HepG2 (cell line): ENCODE measurements at regions not wholly inside any gene's neighbourhood (a gene's known extent, or its start where the extent isn't known, plus 50 kb on each side); places are given as distances from the start of the nearest gene placed in this dataset.

Experiments
- ADNP ChIP-seq: sonication (generic); formaldehyde crosslinking; IDR thresholded peaks from 2 replicates; pipeline ENCODE4 v1.4.0; 2020; ENCODE audit warnings: missing genetic modification reagents
- ARNTL ChIP-seq: sonication (generic); formaldehyde crosslinking; IDR thresholded peaks from 2 replicates; pipeline ENCODE4 v1.4.0; 2020; ENCODE audit warnings: mild to moderate bottlenecking, missing genetic modification reagents
- CREB1 ChIP-seq, 2 experiments: fragments of 450-650 bp in 1 of 2; IDR thresholded peaks; 2 replicates each; pipeline ENCODE4 v1.6.1; 2016 to 2017; ENCODE audit warnings: control low read depth in 1 of 2, mild to moderate bottlenecking in 1 of 2, missing compliant biosample characterization in 1 of 2, missing genetic modification characterization in 1 of 2
- FOXA1 ChIP-seq, 2 experiments: fragments of 450-650 bp in 1 of 2; sonication (generic) in 1 of 2; formaldehyde crosslinking in 1 of 2; IDR thresholded peaks; 2 replicates each; pipeline versions ENCODE4 v1.4.0 to v1.6.1; 2016 to 2020; ENCODE audit warnings: missing genetic modification reagents in 1 of 2
- GATAD1 ChIP-seq: IDR thresholded peaks from 2 replicates; pipeline ENCODE4 v1.6.1; 2016; ENCODE audit warnings: missing genetic modification reagents, missing compliant biosample characterization
- HIVEP1 ChIP-seq: sonication (generic); formaldehyde crosslinking; IDR thresholded peaks from 2 replicates; pipeline ENCODE4 v1.4.0; 2020; ENCODE audit warnings: mild to moderate bottlenecking, missing genetic modification reagents
- PHF20 ChIP-seq: sonication (generic); formaldehyde crosslinking; IDR thresholded peaks from 2 replicates; pipeline ENCODE4 v1.5.0; 2020; ENCODE audit warnings: mild to moderate bottlenecking, missing genetic modification reagents
- PTBP1 ChIP-seq: fragments of 200-400 bp; formaldehyde crosslinking; IDR thresholded peaks from 2 replicates; pipeline ENCODE4 v1.6.1; 2018; ENCODE audit warnings: low read length, low read depth; ENCODE audit not compliant: poor library complexity, severe bottlenecking
- ZNF207 ChIP-seq: fragments of 450-650 bp; IDR thresholded peaks from 2 replicates; pipeline ENCODE4 v1.6.1; 2016; ENCODE audit warnings: antibody characterized with exemption, borderline replicate concordance
- ZNF749 ChIP-seq: sonication (generic); formaldehyde crosslinking; IDR thresholded peaks from 2 replicates; pipeline ENCODE4 v1.8.0; 2022; ENCODE audit warnings: mild to moderate bottlenecking, missing genetic modification reagents, moderate library complexity, borderline replicate concordance
- ZNF775 ChIP-seq: sonication (generic); formaldehyde crosslinking; IDR thresholded peaks from 2 replicates; pipeline ENCODE4 v1.4.0; 2020; ENCODE audit warnings: missing genetic modification reagents, mild to moderate bottlenecking, moderate library complexity, borderline replicate concordance
- TF ChIP-seq, protein P1 (sequence below): sonication (generic); formaldehyde crosslinking; IDR thresholded peaks from 2 replicates; pipeline ENCODE4 v1.5.0; 2020; ENCODE audit warnings: mild to moderate bottlenecking, missing genetic modification reagents, borderline replicate concordance
- TF ChIP-seq, protein P2 (sequence below): sonication (generic); formaldehyde crosslinking; IDR thresholded peaks from 2 replicates; pipeline ENCODE4 v1.5.1; 2020; ENCODE audit warnings: mild to moderate bottlenecking, moderate library complexity, missing genetic modification reagents
- TF ChIP-seq, protein P3 (sequence below): sonication (generic); formaldehyde crosslinking; IDR thresholded peaks from 2 replicates; pipeline ENCODE4 v1.4.0; 2020; ENCODE audit warnings: low read depth, mild to moderate bottlenecking, missing genetic modification reagents
- TF ChIP-seq, protein P4 (sequence below): sonication (generic); IDR thresholded peaks from 2 replicates; pipeline ENCODE4 v1.6.1; 2016; ENCODE audit warnings: low read depth, borderline replicate concordance

DNA sequence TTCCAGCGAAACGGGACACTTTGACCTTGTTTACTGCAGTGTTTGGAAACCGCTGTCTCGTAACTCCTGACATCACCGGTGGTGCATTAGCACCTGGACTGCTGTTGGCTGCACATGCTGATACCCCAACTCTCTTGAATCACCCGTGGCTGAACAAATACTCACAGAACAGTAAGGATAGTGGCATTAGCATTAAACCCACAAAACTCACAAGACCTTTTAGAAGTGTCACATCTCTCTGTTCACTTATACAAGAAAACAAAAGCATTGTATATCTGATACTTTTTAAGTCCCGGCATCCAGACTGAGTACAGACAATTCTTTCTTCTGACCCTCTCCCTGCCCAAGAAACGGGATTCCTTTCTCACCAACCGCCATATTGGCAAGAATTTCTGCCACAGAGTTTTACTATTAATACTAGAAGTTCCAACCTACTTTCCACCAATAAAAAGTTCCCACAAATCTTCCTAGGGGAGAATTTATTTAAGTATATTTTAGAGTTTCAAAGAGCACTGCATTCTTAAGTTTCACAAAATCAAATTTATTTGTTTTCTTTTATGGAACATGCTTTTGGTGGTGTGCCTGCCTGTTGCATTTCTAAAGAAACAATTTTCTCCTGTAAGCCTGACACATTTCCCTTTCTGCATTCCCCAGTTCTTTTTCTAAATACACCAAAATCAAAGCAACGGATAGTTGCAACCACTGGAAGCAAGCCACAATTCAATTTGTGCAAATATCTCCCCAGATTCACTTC is 208.4 kb upstream of the KLF14 start (continued):
- TF ChIP-seq, protein P1, sequence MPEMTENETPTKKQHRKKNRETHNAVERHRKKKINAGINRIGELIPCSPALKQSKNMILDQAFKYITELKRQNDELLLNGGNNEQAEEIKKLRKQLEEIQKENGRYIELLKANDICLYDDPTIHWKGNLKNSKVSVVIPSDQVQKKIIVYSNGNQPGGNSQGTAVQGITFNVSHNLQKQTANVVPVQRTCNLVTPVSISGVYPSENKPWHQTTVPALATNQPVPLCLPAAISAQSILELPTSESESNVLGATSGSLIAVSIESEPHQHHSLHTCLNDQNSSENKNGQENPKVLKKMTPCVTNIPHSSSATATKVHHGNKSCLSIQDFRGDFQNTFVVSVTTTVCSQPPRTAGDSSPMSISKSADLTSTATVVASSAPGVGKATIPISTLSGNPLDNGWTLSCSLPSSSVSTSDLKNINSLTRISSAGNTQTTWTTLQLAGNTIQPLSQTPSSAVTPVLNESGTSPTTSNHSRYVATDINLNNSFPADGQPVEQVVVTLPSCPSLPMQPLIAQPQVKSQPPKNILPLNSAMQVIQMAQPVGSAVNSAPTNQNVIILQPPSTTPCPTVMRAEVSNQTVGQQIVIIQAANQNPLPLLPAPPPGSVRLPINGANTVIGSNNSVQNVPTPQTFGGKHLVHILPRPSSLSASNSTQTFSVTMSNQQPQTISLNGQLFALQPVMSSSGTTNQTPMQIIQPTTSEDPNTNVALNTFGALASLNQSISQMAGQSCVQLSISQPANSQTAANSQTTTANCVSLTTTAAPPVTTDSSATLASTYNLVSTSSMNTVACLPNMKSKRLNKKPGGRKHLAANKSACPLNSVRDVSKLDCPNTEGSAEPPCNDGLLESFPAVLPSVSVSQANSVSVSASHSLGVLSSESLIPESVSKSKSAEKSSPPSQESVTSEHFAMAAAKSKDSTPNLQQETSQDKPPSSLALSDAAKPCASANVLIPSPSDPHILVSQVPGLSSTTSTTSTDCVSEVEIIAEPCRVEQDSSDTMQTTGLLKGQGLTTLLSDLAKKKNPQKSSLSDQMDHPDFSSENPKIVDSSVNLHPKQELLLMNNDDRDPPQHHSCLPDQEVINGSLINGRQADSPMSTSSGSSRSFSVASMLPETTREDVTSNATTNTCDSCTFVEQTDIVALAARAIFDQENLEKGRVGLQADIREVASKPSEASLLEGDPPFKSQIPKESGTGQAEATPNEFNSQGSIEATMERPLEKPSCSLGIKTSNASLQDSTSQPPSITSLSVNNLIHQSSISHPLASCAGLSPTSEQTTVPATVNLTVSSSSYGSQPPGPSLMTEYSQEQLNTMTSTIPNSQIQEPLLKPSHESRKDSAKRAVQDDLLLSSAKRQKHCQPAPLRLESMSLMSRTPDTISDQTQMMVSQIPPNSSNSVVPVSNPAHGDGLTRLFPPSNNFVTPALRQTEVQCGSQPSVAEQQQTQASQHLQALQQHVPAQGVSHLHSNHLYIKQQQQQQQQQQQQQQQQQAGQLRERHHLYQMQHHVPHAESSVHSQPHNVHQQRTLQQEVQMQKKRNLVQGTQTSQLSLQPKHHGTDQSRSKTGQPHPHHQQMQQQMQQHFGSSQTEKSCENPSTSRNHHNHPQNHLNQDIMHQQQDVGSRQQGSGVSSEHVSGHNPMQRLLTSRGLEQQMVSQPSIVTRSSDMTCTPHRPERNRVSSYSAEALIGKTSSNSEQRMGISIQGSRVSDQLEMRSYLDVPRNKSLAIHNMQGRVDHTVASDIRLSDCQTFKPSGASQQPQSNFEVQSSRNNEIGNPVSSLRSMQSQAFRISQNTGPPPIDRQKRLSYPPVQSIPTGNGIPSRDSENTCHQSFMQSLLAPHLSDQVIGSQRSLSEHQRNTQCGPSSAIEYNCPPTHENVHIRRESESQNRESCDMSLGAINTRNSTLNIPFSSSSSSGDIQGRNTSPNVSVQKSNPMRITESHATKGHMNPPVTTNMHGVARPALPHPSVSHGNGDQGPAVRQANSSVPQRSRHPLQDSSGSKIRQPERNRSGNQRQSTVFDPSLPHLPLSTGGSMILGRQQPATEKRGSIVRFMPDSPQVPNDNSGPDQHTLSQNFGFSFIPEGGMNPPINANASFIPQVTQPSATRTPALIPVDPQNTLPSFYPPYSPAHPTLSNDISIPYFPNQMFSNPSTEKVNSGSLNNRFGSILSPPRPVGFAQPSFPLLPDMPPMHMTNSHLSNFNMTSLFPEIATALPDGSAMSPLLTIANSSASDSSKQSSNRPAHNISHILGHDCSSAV (CRISPR knock-in tag): no peak
- no peak for TF ChIP-seq PTBP1
- no peak for TF ChIP-seq HIVEP1 (CRISPR knock-in tag)
- TF ChIP-seq, protein P2, sequence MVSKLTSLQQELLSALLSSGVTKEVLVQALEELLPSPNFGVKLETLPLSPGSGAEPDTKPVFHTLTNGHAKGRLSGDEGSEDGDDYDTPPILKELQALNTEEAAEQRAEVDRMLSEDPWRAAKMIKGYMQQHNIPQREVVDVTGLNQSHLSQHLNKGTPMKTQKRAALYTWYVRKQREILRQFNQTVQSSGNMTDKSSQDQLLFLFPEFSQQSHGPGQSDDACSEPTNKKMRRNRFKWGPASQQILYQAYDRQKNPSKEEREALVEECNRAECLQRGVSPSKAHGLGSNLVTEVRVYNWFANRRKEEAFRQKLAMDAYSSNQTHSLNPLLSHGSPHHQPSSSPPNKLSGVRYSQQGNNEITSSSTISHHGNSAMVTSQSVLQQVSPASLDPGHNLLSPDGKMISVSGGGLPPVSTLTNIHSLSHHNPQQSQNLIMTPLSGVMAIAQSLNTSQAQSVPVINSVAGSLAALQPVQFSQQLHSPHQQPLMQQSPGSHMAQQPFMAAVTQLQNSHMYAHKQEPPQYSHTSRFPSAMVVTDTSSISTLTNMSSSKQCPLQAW (CRISPR knock-in tag): 0 out of 2 replicates have a peak, but pooled peaks have one; percentile 31
- no peak for TF ChIP-seq ZNF775 (CRISPR knock-in tag)
- TF ChIP-seq ZNF207: no peak
- TF ChIP-seq GATAD1 (CRISPR knock-in tag): no peak
- no peak for TF ChIP-seq FOXA1 (IDR thresholded peaks at IDR 0.05)
- TF ChIP-seq FOXA1 (CRISPR knock-in tag; IDR thresholded peaks at IDR 0.05): peak; percentile 63; the same call in 1 of the 2 replicates
- TF ChIP-seq, protein P3, sequence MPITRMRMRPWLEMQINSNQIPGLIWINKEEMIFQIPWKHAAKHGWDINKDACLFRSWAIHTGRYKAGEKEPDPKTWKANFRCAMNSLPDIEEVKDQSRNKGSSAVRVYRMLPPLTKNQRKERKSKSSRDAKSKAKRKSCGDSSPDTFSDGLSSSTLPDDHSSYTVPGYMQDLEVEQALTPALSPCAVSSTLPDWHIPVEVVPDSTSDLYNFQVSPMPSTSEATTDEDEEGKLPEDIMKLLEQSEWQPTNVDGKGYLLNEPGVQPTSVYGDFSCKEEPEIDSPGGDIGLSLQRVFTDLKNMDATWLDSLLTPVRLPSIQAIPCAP: no peak
- TF ChIP-seq ARNTL (CRISPR knock-in tag): no peak
- TF ChIP-seq ADNP: no peak
- no peak for TF ChIP-seq ZNF749 (CRISPR knock-in tag)
- 0 out of 2 replicates have a peak, but pooled peaks have one; percentile 21 for TF ChIP-seq PHF20 (CRISPR knock-in tag)
- TF ChIP-seq CREB1 (IDR thresholded peaks at IDR 0.05): 0 out of 2 replicates have a peak, but pooled peaks have one; percentile 11
- peak; percentile 55; the same call in 1 of the 2 replicates for TF ChIP-seq CREB1 (CRISPR knock-in tag; IDR thresholded peaks at IDR 0.05)
- TF ChIP-seq, protein P4, sequence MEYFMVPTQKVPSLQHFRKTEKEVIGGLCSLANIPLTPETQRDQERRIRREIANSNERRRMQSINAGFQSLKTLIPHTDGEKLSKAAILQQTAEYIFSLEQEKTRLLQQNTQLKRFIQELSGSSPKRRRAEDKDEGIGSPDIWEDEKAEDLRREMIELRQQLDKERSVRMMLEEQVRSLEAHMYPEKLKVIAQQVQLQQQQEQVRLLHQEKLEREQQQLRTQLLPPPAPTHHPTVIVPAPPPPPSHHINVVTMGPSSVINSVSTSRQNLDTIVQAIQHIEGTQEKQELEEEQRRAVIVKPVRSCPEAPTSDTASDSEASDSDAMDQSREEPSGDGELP: 0 out of 2 replicates have a peak, but pooled peaks have one; percentile 14
